DMS79 treated with DMSO at 0.1 percent for 48 hours (cell line): ENCODE measurements at regions not wholly inside any gene's neighbourhood (a gene's known extent, or its start where the extent isn't known, plus 50 kb on each side); places are given as distances from the start of the nearest gene placed in this dataset.

ENCODE experiments used
- DNase-seq: peaks from one replicate; lab custom pipeline; 2025; lab: John Stamatoyannopoulos, UW

- DNase-seq = no peak
Observed at GRCh38 chr6:113344969-113345368, 512.2 kb upstream of the MARCKS start.

- no peak for DNase-seq
Observed at GRCh38 chr6:113347436-113347835, 509.7 kb upstream of the MARCKS start.

GRCh38 chr6:113350461-113350860 is 506.7 kb upstream of the MARCKS start:
- no peak for DNase-seq

- no peak for DNase-seq
Observed at GRCh38 chr6:113351173-113351834, 505.8 kb upstream of the MARCKS start.

- no peak for DNase-seq
Observed at GRCh38 chr6:113352029-113352801, 504.9 kb upstream of the MARCKS start.

- no peak for DNase-seq
Observed at GRCh38 chr6:113352831-113353230, 504.3 kb upstream of the MARCKS start.

GRCh38 chr6:113353392-113353791 is 503.8 kb upstream of the MARCKS start:
- DNase-seq = no peak

- DNase-seq = no peak
Observed at GRCh38 chr6:113354204-113354895, 502.8 kb upstream of the MARCKS start.

- DNase-seq = no peak
Observed at GRCh38 chr6:113356139-113356538, 501.0 kb upstream of the MARCKS start.

GRCh38 chr6:113357041-113357440 is 500.1 kb upstream of the MARCKS start:
- no peak for DNase-seq

GRCh38 chr6:113358063-113358583 is 499.0 kb upstream of the MARCKS start:
- DNase-seq = no peak

- DNase-seq = no peak
Observed at GRCh38 chr6:113359155-113360140, 497.7 kb upstream of the MARCKS start.

- DNase-seq = no peak
Observed at GRCh38 chr6:113361014-113361645, 496.0 kb upstream of the MARCKS start.

GRCh38 chr6:113362301-113363047 is 494.7 kb upstream of the MARCKS start:
- DNase-seq = no peak

GRCh38 chr6:113363048-113363798 is 493.9 kb upstream of the MARCKS start:
- no peak for DNase-seq

GRCh38 chr6:113363866-113364265 is 493.3 kb upstream of the MARCKS start:
- no peak for DNase-seq

- no peak for DNase-seq
Observed at GRCh38 chr6:113364766-113365165, 492.4 kb upstream of the MARCKS start.

- DNase-seq = no peak
Observed at GRCh38 chr6:113365191-113365590, 492.0 kb upstream of the MARCKS start.

- no peak for DNase-seq
Observed at GRCh38 chr6:113366505-113366904, 490.6 kb upstream of the MARCKS start.
